ENCODE measurements at regions not wholly inside any gene's neighbourhood (a gene's known extent, or its start where the extent isn't known, plus 50 kb on each side); places are given as distances from the start of the nearest gene placed in this dataset.

DNA sequence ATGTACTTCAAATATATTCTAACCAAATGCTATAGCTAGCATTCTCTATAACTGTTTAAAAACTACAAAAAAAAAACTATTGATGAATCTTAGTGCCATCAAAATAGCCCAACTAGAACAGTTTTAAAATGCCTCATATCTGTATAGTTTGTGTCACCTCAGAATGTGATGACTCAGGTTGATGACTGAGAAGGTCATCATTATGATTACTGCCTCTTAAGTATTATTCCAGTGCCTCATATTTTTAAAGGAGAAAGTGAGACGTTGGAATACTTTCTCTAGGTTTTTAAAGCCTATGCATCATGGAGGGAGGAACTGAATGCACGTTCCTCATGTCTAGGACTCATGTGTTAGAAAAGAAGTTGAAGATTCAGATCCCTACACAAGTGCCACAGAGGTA lies 88.2 kb downstream of the TMA16 start:
- DNase-seq (ENCODE audit: low read depth) = no peak
- H3K4me3 ChIP-seq (ENCODE audit: low read depth, low read length) = no peak overlapping the region
- TF ChIP-seq CTCF (IDR thresholded peaks at IDR 0.05; ENCODE audit: insufficient read depth, low read depth, low read length) = no peak

DNA sequence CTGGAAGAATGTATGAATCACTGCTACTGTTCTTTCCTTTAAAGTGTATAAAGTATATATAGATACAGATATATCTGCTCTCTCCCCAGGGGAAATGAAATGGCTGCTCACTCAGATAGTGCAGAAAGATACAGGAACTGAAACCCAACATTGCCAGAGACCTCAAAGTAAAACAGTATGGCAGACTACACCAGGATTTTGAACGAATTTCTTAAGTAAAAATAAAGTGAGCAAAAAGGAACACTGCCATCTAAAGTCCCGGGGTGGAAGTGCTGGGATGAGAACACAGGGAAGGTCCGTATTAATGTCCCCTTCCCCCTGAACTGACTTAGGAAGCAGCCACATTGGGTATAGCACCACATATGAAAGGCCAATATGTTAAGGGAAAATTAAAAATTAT lies 93.4 kb downstream of the TMA16 start:
- no peak for TF ChIP-seq CTCF (IDR thresholded peaks at IDR 0.05; ENCODE audit: insufficient read depth, low read depth, low read length)
- no peak for DNase-seq (ENCODE audit: low read depth)
- H3K4me3 ChIP-seq (ENCODE audit: low read depth, low read length) = no peak overlapping the region

GRCh38 chr4:163588532-163588931 lies 94.0 kb downstream of the TMA16 start:
- H3K4me3 ChIP-seq (ENCODE audit: low read depth, low read length) = no peak overlapping the region
- no peak for DNase-seq (ENCODE audit: low read depth)
- no peak for TF ChIP-seq CTCF (IDR thresholded peaks at IDR 0.05; ENCODE audit: insufficient read depth, low read depth, low read length)

GRCh38 chr4:163590103-163590502 lies 95.6 kb downstream of the TMA16 start:
- DNase-seq (ENCODE audit: low read depth) = no peak
- no peak overlapping the region for H3K4me3 ChIP-seq (ENCODE audit: low read depth, low read length)
- TF ChIP-seq CTCF (IDR thresholded peaks at IDR 0.05; ENCODE audit: insufficient read depth, low read depth, low read length) = no peak

DNA sequence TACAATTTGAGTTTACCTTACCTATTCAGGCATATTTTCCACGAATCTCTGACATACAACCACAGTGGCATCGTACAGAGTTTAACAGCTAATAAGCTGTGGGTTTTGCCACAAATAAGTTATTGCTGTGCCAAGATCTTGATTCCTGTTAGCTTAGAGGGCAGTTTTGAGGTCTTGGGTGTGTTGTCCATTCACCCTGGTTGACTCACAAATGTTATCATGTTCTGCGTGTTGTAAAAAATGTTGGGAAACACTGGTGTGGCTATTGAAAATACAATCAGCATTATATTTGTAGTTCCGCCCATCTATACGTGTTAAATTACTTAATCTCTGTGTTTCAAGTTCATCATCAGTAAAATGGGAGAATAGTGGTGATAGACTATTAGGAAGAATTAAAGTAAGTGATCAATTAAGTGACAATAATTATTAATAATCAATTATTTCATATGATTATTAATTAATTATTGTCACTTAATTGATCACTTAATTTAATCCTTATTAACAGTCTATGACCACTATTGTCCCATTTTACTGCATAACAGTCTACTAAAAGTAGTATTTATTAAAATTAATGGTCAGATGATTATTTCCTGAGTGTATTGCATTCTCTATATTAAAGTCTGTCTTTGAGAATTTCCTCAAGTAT lies 96.3 kb downstream of the TMA16 start:
- no peak for DNase-seq (ENCODE audit: low read depth)
- H3K4me3 ChIP-seq (ENCODE audit: low read depth, low read length) = no peak overlapping the region
- no peak for TF ChIP-seq CTCF (IDR thresholded peaks at IDR 0.05; ENCODE audit: insufficient read depth, low read depth, low read length)

GRCh38 chr4:163591614-163592020 lies 97.1 kb downstream of the TMA16 start:
- H3K4me3 ChIP-seq (ENCODE audit: low read depth, low read length) = no peak overlapping the region
- no peak for DNase-seq (ENCODE audit: low read depth)
- no peak for TF ChIP-seq CTCF (IDR thresholded peaks at IDR 0.05; ENCODE audit: insufficient read depth, low read depth, low read length)

DNA sequence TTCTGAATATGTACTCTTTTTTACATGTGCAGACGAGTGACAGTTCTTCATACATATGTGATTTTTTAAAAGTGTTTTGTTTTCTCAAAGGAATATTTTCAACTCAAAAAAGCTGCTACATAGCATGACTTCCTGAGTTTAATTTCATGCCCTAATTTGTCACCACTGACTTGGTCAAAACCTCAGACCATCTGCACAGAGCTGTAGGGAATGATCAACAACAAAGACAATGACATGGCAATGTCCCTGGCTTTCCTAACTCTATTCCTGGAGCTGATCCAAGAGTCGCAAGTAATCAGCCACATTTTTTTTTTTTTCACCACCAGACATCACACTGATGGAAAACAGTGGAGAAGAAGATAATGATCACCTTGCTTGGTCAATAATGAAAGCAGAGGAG lies 97.7 kb downstream of the TMA16 start:
- no peak for TF ChIP-seq CTCF (IDR thresholded peaks at IDR 0.05; ENCODE audit: insufficient read depth, low read depth, low read length)
- H3K4me3 ChIP-seq (ENCODE audit: low read depth, low read length) = no peak overlapping the region
- DNase-seq (ENCODE audit: low read depth) = no peak

All from fibroblast of villous mesenchyme (primary cell).